ENCODE measurements at regions not wholly inside any gene's neighbourhood (a gene's known extent, or its start where the extent isn't known, plus 50 kb on each side); places are given as distances from the start of the nearest gene placed in this dataset.
"Not testable (repeated sequence)": the region's sequence is repeated elsewhere in the genome, so short reads cannot be mapped to it uniquely, and the experiment has no call there.

- Histone ChIP-seq H3K36me3 (no peaks in the 10 kb centered on the region), H3K27ac (no peak overlapping the region)
- no peak for TF ChIP-seq Cebpa-rat (IDR thresholded peaks at IDR 0.05)
Measured at GRCh38 chr7:51847461-51848134, 531.0 kb upstream of the COBL start.

GRCh38 chr7:51839130-51839529, 522.5 kb upstream of the COBL start:
- H4K20me1 ChIP-seq; H3K36me3 ChIP-seq; H3K27ac ChIP-seq; H3K9me3 ChIP-seq (replicated peaks in 1 of 11); H3K4me2 ChIP-seq; H3K4me1 ChIP-seq; H3K4me3 ChIP-seq; H3K9ac ChIP-seq; H3K27me3 ChIP-seq: not testable (repeated sequence)

More at GRCh38 chr7:51847461-51848134, 531.0 kb upstream of the COBL start:
- Histone ChIP-seq H3K4me3 (no peak overlapping the region), H3K4me2 (no peak overlapping the region), H3K9ac (no peak overlapping the region), H3K4me1 (peaks cover 1 to 29% (median 2%) of the 10 kb centered on the region in 10 experiments; a peak in 16 of 20 replicates), H3K27me3 (no peaks in the 10 kb centered on the region), H3K9me3 (replicated peaks in 1 of 11) (peaks cover 0 to 16% (median 8%) of the 10 kb centered on the region in 11 experiments; a peak in 15 of 22 replicates), H4K20me1 (no peaks in the 10 kb centered on the region)

DNA sequence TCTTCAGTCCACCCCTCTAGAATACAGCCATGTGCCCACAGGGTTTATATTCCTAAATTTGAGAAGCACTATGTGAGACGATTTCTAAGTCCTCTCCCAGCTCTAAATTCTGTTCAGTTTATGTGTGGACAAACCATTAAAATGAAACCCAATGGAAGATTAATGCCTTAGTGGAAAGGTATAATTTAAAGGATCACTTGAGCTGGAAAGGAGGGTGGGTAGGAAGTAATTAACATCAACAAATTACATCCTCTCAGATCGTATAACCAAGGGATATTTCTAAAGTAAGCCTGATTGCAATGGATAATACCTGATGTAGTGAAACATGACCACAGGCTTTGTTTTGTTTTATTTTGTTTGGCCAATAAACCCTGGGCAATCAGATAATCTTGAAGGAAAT, 511.0 kb upstream of the COBL start:
- Histone ChIP-seq H4K20me1 (no peaks in the 10 kb centered on the region), H3K4me2 (no peak overlapping the region), H3K27me3 (no peaks in the 10 kb centered on the region), H3K4me1 (no peaks in the 10 kb centered on the region), H3K36me3 (no peaks in the 10 kb centered on the region), H3K9ac (no peak overlapping the region), H3K4me3 (no peak overlapping the region), H3K27ac (no peak overlapping the region), H3K9me3 (replicated peaks in 1 of 11) (peaks cover 0 to 15% (median 6%) of the 10 kb centered on the region in 11 experiments; a peak in 9 of 22 replicates)
- TF ChIP-seq Cebpa-rat (IDR thresholded peaks at IDR 0.05): no peak

GRCh38 chr7:51824050-51824449, 507.4 kb upstream of the COBL start:
- Histone ChIP-seq H3K4me2 (no peak overlapping the region), H3K4me1 (no peaks in the 10 kb centered on the region), H3K4me3 (no peak overlapping the region), H3K27me3 (no peaks in the 10 kb centered on the region), H3K9me3 (replicated peaks in 1 of 11) (no peaks in the 10 kb centered on the region), H3K36me3 (no peaks in the 10 kb centered on the region), H3K27ac (no peak overlapping the region), H3K9ac (no peak overlapping the region), H4K20me1 (no peaks in the 10 kb centered on the region)
- no peak for TF ChIP-seq Cebpa-rat (IDR thresholded peaks at IDR 0.05)

- H3K4me2 ChIP-seq: no peak overlapping the region
- no peaks in the 10 kb centered on the region for H4K20me1 ChIP-seq
Measured at GRCh38 chr7:51823437-51823836, 506.8 kb upstream of the COBL start.

DNA sequence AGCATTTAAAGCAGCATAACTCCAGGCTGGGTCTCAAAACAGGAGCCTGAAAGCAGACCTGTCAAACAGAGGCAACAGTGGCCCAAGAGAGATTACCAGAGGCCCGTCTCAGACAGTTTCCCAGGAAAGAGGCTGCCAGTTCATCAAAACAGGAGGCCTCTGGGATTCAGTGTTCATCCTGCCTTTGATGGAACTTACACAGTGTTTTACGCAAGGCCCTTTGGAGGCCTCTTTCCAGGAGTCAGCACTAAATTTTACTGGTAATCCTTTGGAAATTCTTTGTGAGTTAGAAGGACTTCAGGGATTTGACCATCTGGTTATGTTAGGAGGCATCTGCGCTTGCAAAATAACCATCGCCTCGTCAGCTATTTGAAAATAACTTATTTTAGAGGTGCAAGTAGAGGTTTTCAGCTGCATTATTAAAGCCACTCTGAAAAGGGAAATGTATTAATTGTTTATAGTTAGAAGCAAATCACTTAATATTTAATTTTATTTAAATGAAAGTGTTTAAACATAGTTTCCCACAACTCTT, 501.2 kb upstream of the COBL start:
- no peaks in the 10 kb centered on the region for H4K20me1 ChIP-seq
- no peaks in the 10 kb centered on the region for H3K4me1 ChIP-seq
- no peak for TF ChIP-seq Cebpa-rat (IDR thresholded peaks at IDR 0.05)
- no peak overlapping the region for H3K4me2 ChIP-seq
- no peak overlapping the region for H3K4me3 ChIP-seq
- peaks cover 0 to 5% (median 0%) of the 10 kb centered on the region in 11 experiments; a peak in 1 of 22 replicates for H3K9me3 ChIP-seq (replicated peaks in 1 of 11)
- H3K9ac ChIP-seq: no peak overlapping the region
- no peak overlapping the region for H3K27ac ChIP-seq
- no peaks in the 10 kb centered on the region for H3K27me3 ChIP-seq
- H3K36me3 ChIP-seq: no peaks in the 10 kb centered on the region

More at GRCh38 chr7:51823437-51823836, 506.8 kb upstream of the COBL start:
- H3K36me3 ChIP-seq: no peaks in the 10 kb centered on the region
- no peaks in the 10 kb centered on the region for H3K9me3 ChIP-seq (replicated peaks in 1 of 11)
- no peaks in the 10 kb centered on the region for H3K27me3 ChIP-seq
- H3K27ac ChIP-seq: no peak overlapping the region
- no peak overlapping the region for H3K4me3 ChIP-seq
- H3K9ac ChIP-seq: no peak overlapping the region
- no peaks in the 10 kb centered on the region for H3K4me1 ChIP-seq
- no peak for TF ChIP-seq Cebpa-rat (IDR thresholded peaks at IDR 0.05)

- not testable (repeated sequence) for H3K36me3 ChIP-seq, H3K27me3 ChIP-seq, H3K4me2 ChIP-seq, H3K9ac ChIP-seq, H4K20me1 ChIP-seq, H3K27ac ChIP-seq, H3K4me1 ChIP-seq, H3K4me3 ChIP-seq
- peaks cover 0 to 13% (median 8%) of the 10 kb centered on the region in 11 experiments; a peak in 13 of 22 replicates for H3K9me3 ChIP-seq (replicated peaks in 1 of 11)
Measured at GRCh38 chr7:51805783-51806431, 489.3 kb upstream of the COBL start.

DNA sequence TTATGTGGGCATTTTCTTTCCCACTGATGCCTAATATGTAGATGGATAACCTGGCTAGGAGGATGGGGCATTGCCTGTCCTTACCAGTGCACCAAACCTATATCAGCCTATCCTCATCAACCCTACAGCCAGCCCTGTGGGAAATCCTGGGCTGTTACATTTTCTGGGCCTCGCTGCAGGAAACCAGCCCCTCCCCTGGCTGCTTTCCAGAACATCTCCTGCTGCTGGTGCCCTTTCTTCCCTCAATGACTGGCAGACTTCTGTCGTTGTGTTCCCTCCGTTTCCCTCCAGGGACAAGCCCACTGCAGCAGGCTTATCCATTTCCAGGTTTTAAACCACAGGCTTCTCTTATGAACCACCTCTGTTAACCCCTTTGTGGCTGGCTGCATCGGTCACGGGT, 486.1 kb upstream of the COBL start:
- no peaks in the 10 kb centered on the region for H3K27me3 ChIP-seq
- H3K27ac ChIP-seq: no peak overlapping the region
- H3K36me3 ChIP-seq: no peaks in the 10 kb centered on the region
- TF ChIP-seq Cebpa-rat (IDR thresholded peaks at IDR 0.05): no peak
- H3K4me3 ChIP-seq: no peak overlapping the region
- peaks cover 0 to 13% (median 8%) of the 10 kb centered on the region in 11 experiments; a peak in 13 of 22 replicates for H3K9me3 ChIP-seq (replicated peaks in 1 of 11)
- H4K20me1 ChIP-seq: no peaks in the 10 kb centered on the region
- no peak overlapping the region for H3K9ac ChIP-seq
- H3K4me2 ChIP-seq: no peak overlapping the region
- H3K4me1 ChIP-seq: no peaks in the 10 kb centered on the region

GRCh38 chr7:51797371-51797770, 480.8 kb upstream of the COBL start:
- no peak overlapping the region for H3K4me2 ChIP-seq
- no peak overlapping the region for H3K27ac ChIP-seq
- H3K4me3 ChIP-seq: no peak overlapping the region
- H3K4me1 ChIP-seq: no peaks in the 10 kb centered on the region
- H3K9me3 ChIP-seq (replicated peaks in 1 of 11): no peaks in the 10 kb centered on the region
- TF ChIP-seq Cebpa-rat (IDR thresholded peaks at IDR 0.05): no peak
- no peaks in the 10 kb centered on the region for H3K36me3 ChIP-seq
- H3K9ac ChIP-seq: no peak overlapping the region
- H3K27me3 ChIP-seq: no peaks in the 10 kb centered on the region
- no peaks in the 10 kb centered on the region for H4K20me1 ChIP-seq

- no peaks in the 10 kb centered on the region for H3K27me3 ChIP-seq
- no peak for TF ChIP-seq Cebpa-rat (IDR thresholded peaks at IDR 0.05)
- no peaks in the 10 kb centered on the region for H3K36me3 ChIP-seq
- no peaks in the 10 kb centered on the region for H3K4me1 ChIP-seq
- no peak overlapping the region for H3K4me2 ChIP-seq
- H4K20me1 ChIP-seq: no peaks in the 10 kb centered on the region
- no peak overlapping the region for H3K27ac ChIP-seq
- H3K4me3 ChIP-seq: no peak overlapping the region
- no peak overlapping the region for H3K9ac ChIP-seq
- no peaks in the 10 kb centered on the region for H3K9me3 ChIP-seq (replicated peaks in 1 of 11)
Measured at GRCh38 chr7:51792796-51793195, 476.2 kb upstream of the COBL start.

Data from BLaER1 treated with 17β-estradiol and CSF1 and Interleukin-3, amounts not matched to agents 10 nM and 100 nM (cell line).